ENCODE measurements at regions not wholly inside any gene's neighbourhood (a gene's known extent, or its start where the extent isn't known, plus 50 kb on each side); places are given as distances from the start of the nearest gene placed in this dataset.

GRCh38 chr3:107958146-107958545 is 132.7 kb downstream of the CD47 start:
- POLR2A ChIA-PET: no interaction called here

GRCh38 chr3:107956991-107957900 is 133.6 kb downstream of the CD47 start:
- peak; percentile 82 for DNase-seq (ENCODE audit: unreplicated experiment)
- Mint-ChIP-seq H3K36me3 (ENCODE audit: insufficient read depth, unreplicated experiment) (no peaks in the 10 kb centered on the region), H3K9me3 (ENCODE audit: unreplicated experiment) (no peaks in the 10 kb centered on the region), H3K4me1 (ENCODE audit: insufficient read depth, unreplicated experiment) (peaks cover 8% of the 10 kb centered on the region), H3K27ac (ENCODE audit: low read depth, unreplicated experiment) (no peak overlapping the region), H3K27me3 (ENCODE audit: insufficient read depth, unreplicated experiment) (no peaks in the 10 kb centered on the region), H3K4me3 (ENCODE audit: unreplicated experiment) (no peak overlapping the region)
- TF ChIP-seq CTCF (IDR thresholded peaks at IDR 0.05; ENCODE audit: unreplicated experiment): no peak
- intact Hi-C loops (cut with micrococcal nuclease): no loop called here
- CTCF ChIA-PET: no interaction called here
- no TSS peak for BruUV-seq (replicated peaks)
- POLR2A ChIA-PET: interaction anchor here (1.0 to 1.3 kb wide), 3 partner anchors 30 to 53 kb away, joined by 3 read pairs; no protein-coding TSS in a partner anchor

More at GRCh38 chr3:107958146-107958545, 132.7 kb downstream of the CD47 start:
- BruUV-seq (replicated peaks): no TSS peak
- intact Hi-C loops (cut with micrococcal nuclease): no loop called here
- peaks cover 15% of the 10 kb centered on the region for H3K4me1 Mint-ChIP-seq (ENCODE audit: insufficient read depth, unreplicated experiment)
- H3K36me3 Mint-ChIP-seq (ENCODE audit: insufficient read depth, unreplicated experiment): no peaks in the 10 kb centered on the region
- H3K9me3 Mint-ChIP-seq (ENCODE audit: unreplicated experiment): no peaks in the 10 kb centered on the region
- H3K4me3 Mint-ChIP-seq (ENCODE audit: unreplicated experiment): no peak overlapping the region
- no peak overlapping the region for H3K27ac Mint-ChIP-seq (ENCODE audit: low read depth, unreplicated experiment)
- no peaks in the 10 kb centered on the region for H3K27me3 Mint-ChIP-seq (ENCODE audit: insufficient read depth, unreplicated experiment)
- CTCF ChIA-PET: interaction anchor here (1.0 kb wide), 1 partner anchor 8 kb away, joined by 3 read pairs; no protein-coding TSS in a partner anchor
- TF ChIP-seq CTCF (IDR thresholded peaks at IDR 0.05; ENCODE audit: unreplicated experiment): no peak
- no peak for DNase-seq (ENCODE audit: unreplicated experiment)

GRCh38 chr3:107954845-107955244 is 136.0 kb downstream of the CD47 start:
- Mint-ChIP-seq H3K4me3 (ENCODE audit: unreplicated experiment) (no peak overlapping the region), H3K27me3 (ENCODE audit: insufficient read depth, unreplicated experiment) (no peaks in the 10 kb centered on the region), H3K36me3 (ENCODE audit: insufficient read depth, unreplicated experiment) (no peaks in the 10 kb centered on the region), H3K27ac (ENCODE audit: low read depth, unreplicated experiment) (no peak overlapping the region), H3K9me3 (ENCODE audit: unreplicated experiment) (no peaks in the 10 kb centered on the region), H3K4me1 (ENCODE audit: insufficient read depth, unreplicated experiment) (peaks cover 13% of the 10 kb centered on the region)
- POLR2A ChIA-PET: no interaction called here
- CTCF ChIA-PET: no interaction called here
- BruUV-seq (replicated peaks): no TSS peak
- DNase-seq (ENCODE audit: unreplicated experiment): no peak
- intact Hi-C loops (cut with micrococcal nuclease): no loop called here
- no peak for TF ChIP-seq CTCF (IDR thresholded peaks at IDR 0.05; ENCODE audit: unreplicated experiment)

DNA sequence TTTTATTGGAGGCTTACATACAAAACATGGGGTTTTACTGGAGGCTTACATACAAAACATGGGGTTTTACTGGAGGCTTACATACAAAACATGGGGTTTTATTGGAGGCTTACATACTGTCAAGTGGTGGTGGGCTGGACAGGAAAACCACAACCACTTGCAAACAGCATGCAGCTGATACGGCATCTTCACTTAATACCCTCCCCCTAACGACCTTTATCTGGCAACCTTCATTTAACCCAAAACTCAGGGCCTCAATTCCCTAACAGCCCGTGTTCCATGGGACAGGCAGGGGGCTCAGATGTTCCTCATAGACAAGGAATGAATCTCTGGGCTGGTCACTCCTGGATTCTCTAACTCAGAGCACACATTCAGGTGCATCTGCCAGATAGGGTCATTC is 137.1 kb downstream of the CD47 start:
- H3K4me3 Mint-ChIP-seq (ENCODE audit: unreplicated experiment): no peak overlapping the region
- BruUV-seq (replicated peaks): no TSS peak
- peaks cover 13% of the 10 kb centered on the region for H3K4me1 Mint-ChIP-seq (ENCODE audit: insufficient read depth, unreplicated experiment)
- no peaks in the 10 kb centered on the region for H3K36me3 Mint-ChIP-seq (ENCODE audit: insufficient read depth, unreplicated experiment)
- no peak for TF ChIP-seq CTCF (IDR thresholded peaks at IDR 0.05; ENCODE audit: unreplicated experiment)
- no peaks in the 10 kb centered on the region for H3K27me3 Mint-ChIP-seq (ENCODE audit: insufficient read depth, unreplicated experiment)
- ChIA-PET POLR2A (interaction anchor here (0.7 kb wide), 1 partner anchor 1928 kb away, joined by 3 read pairs; no protein-coding TSS in a partner anchor), CTCF (no interaction called here)
- intact Hi-C loops (cut with micrococcal nuclease): no loop called here
- no peak for DNase-seq (ENCODE audit: unreplicated experiment)
- H3K9me3 Mint-ChIP-seq (ENCODE audit: unreplicated experiment): no peaks in the 10 kb centered on the region
- H3K27ac Mint-ChIP-seq (ENCODE audit: low read depth, unreplicated experiment): no peak overlapping the region

Data from MCF 10A (cell line).